K562 (cell line): ENCODE measurements at regions not wholly inside any gene's neighbourhood (a gene's known extent, or its start where the extent isn't known, plus 50 kb on each side); places are given as distances from the start of the nearest gene placed in this dataset.

Experiments used
- ATAC-seq: fragments of 200-7000 bp; cut with Tn5 transposase; 3 replicates; pipeline ENCODE4 v1.9.1; 2020; ENCODE audit warnings: moderate library complexity
- BruUV-seq: library from RNA; stranded (reverse); fragments of 400-500 nt; replicated peaks from 2 replicates; lab custom pipeline; 2021; lab: Mats Ljungman, UMichigan
- CTCF ChIA-PET: fragments of 300-600 bp; formaldehyde crosslinking; extraction: SDS; loops from one replicate; lab custom pipeline; 2021; ENCODE audit warnings: low intra/inter-chr PET ratio; lab: Yijun Ruan, JAX
- POLR2A ChIA-PET: fragments of 300-600, 350-650 bp; sonication (Branson Sonifier 250); formaldehyde crosslinking; extraction: SDS; loops from one replicate; lab custom pipeline; 2021; ENCODE audit warnings: antibody characterized with exemption, inconsistent platforms; lab: Yijun Ruan, JAX
- DNase-seq, 4 experiments: peaks; one replicate each; pipeline versions ENCODE4 v3.0.0 to v3.0.0-alpha.2; 2011 to 2018; ENCODE audit warnings: low spot score in 3 of 4, mixed read lengths in 3 of 4; ENCODE audit errors: extremely low read depth in 1 of 4
- FAIRE-seq: peaks from 2 replicates; lab custom pipeline; 2011; peaks lifted over from hg19 to GRCh38; lab: Jason Lieb, UNC
- H2AFZ ChIP-seq: 2 replicates; pipeline ENCODE4 v1.6.0; 2011; ENCODE audit warnings: low read depth, low read length, control low read depth, inconsistent platforms
- H3K27ac ChIP-seq: fragments of 200-600 bp; 3 replicates; pipeline ENCODE4 v1.8.0; 2011; ENCODE audit warnings: low read depth, mild to moderate bottlenecking, control low read depth, inconsistent platforms, low read length, moderate library complexity, mixed read lengths; ENCODE audit errors: extremely low read depth
- H3K27me3 ChIP-seq, 2 experiments: fragments of 300-600 bp in 1 of 2; 2 replicates in 1 of 2; 3 replicates in 1 of 2; pipeline versions ENCODE4 v1.6.0 to v1.8.0; 2011; ENCODE audit warnings: inconsistent platforms in 2 of 2, low read length in 2 of 2, mild to moderate bottlenecking in 1 of 2, mixed read lengths in 1 of 2, moderate library complexity in 1 of 2; ENCODE audit not compliant: control insufficient read depth in 2 of 2, insufficient read depth in 2 of 2
- H3K36me3 ChIP-seq: fragments of 300-600 bp; 3 replicates; pipeline ENCODE4 v1.8.0; 2011; ENCODE audit warnings: mild to moderate bottlenecking, low read length, inconsistent platforms; ENCODE audit not compliant: control insufficient read depth, insufficient read depth
- H3K4me1 ChIP-seq, 2 experiments: fragments of 200-600 bp in 1 of 2; replicated peaks in 1 of 2; 2 replicates in 1 of 2; 3 replicates in 1 of 2; pipeline versions ENCODE4 v1.5.1 to v1.8.0; 2011; ENCODE audit warnings: inconsistent platforms in 2 of 2, low read length in 2 of 2, mild to moderate bottlenecking in 1 of 2, mixed read lengths in 1 of 2, moderate library complexity in 1 of 2; ENCODE audit not compliant: control insufficient read depth in 2 of 2, insufficient read depth in 2 of 2
- H3K4me2 ChIP-seq: 2 replicates; pipeline ENCODE4 v1.6.1; 2011; ENCODE audit warnings: low read length, control low read depth, inconsistent platforms, mixed read lengths; ENCODE audit not compliant: insufficient read depth
- H3K4me3 ChIP-seq: fragments of 200-600 bp; sonication (generic), shearing (Covaris generic); 2 replicates; pipeline ENCODE4 v1.5.1; 2016; ENCODE audit warnings: control low read depth, inconsistent platforms
- H3K79me2 ChIP-seq: fragments of 200-600 bp; 3 replicates; pipeline ENCODE4 v1.8.0; 2011; ENCODE audit warnings: low read length, inconsistent platforms; ENCODE audit not compliant: control insufficient read depth, insufficient read depth
- H3K9ac ChIP-seq, 2 experiments: 2 replicates each; pipeline versions ENCODE4 v1.6.0 to v1.6.1; 2011; ENCODE audit warnings: low read depth in 2 of 2, low read length in 2 of 2, control low read depth in 1 of 2, inconsistent platforms in 1 of 2, mild to moderate bottlenecking in 1 of 2, mixed read lengths in 1 of 2; ENCODE audit not compliant: insufficient read depth in 1 of 2
- H3K9me1 ChIP-seq: one replicate; pipeline ENCODE4 v1.6.0; 2011; ENCODE audit warnings: inconsistent platforms, mild to moderate bottlenecking, low read length, moderate library complexity; ENCODE audit not compliant: control insufficient read depth, insufficient read depth
- H3K9me3 ChIP-seq: replicated peaks from 2 replicates; pipeline ENCODE4 v1.5.1; 2011; ENCODE audit warnings: low read depth, low read length, inconsistent platforms; ENCODE audit not compliant: control insufficient read depth, insufficient read depth
- H4K20me1 ChIP-seq: replicated peaks from 2 replicates; pipeline ENCODE4 v1.6.1; 2011; ENCODE audit warnings: low read length, inconsistent platforms, mixed read lengths; ENCODE audit not compliant: control insufficient read depth, insufficient read depth
- ESRRB ChIP-seq: fragments of 250-450 bp; sonication (Bioruptor Pico); IDR thresholded peaks from 2 replicates; pipeline ENCODE4 v1.5.0; 2020; ENCODE audit warnings: mild to moderate bottlenecking, moderate library complexity, borderline replicate concordance
- RERE ChIP-seq: sonication (generic); formaldehyde crosslinking; IDR thresholded peaks from 2 replicates; pipeline ENCODE4 v1.8.0; 2023; ENCODE audit warnings: missing genetic modification reagents, mild to moderate bottlenecking, borderline replicate concordance
- TOE1 ChIP-seq, 2 experiments: fragments of 450-650 bp in 1 of 2; sonication (generic) in 1 of 2; formaldehyde crosslinking in 1 of 2; IDR thresholded peaks; 2 replicates each; pipeline versions ENCODE4 v1.7.1 to v1.8.0; 2016 to 2022; ENCODE audit warnings: borderline replicate concordance in 2 of 2, mild to moderate bottlenecking in 2 of 2, antibody characterized with exemption in 1 of 2, inconsistent platforms in 1 of 2, low read depth in 1 of 2, missing genetic modification reagents in 1 of 2, moderate library complexity in 1 of 2
- in situ Hi-C: fragments of 300-500 bp; cut with MboI; formaldehyde crosslinking; loops from 4 replicates; pipeline ENCODE4 v1.15.0; 2018; ENCODE audit warnings: inconsistent platforms, mixed read lengths
- intact Hi-C: fragments of 100-400 bp; cut with micrococcal nuclease; formaldehyde crosslinking; loops from 2 replicates; pipeline ENCODE4 v1.14.2; 2022

GRCh38 chr2:189297446-189297845 is 117.9 kb upstream of the COL5A2 start:
- in situ Hi-C loops: no loop called here

More at GRCh38 chr2:189297446-189297845, 117.9 kb upstream of the COL5A2 start:
- no peak for ATAC-seq
- Histone ChIP-seq H3K79me2 (no peaks in the 10 kb centered on the region), H3K36me3 (no peaks in the 10 kb centered on the region), H3K4me2 (no peak overlapping the region), H3K9me1 (no peaks in the 10 kb centered on the region), H3K27me3 (no peaks in the 10 kb centered on the region), H4K20me1 (no peaks in the 10 kb centered on the region), H3K9me3 (no peaks in the 10 kb centered on the region), H2AFZ (no peak overlapping the region), H3K4me3 (no peak overlapping the region), H3K4me1 (no peaks in the 10 kb centered on the region), H3K9ac (no peak overlapping the region), H3K27ac (no peak overlapping the region)
- POLR2A ChIA-PET: interaction anchor here (0.7 kb wide), 1 partner anchor 124 kb away, joined by 3 read pairs; no protein-coding TSS in a partner anchor
- TF ChIP-seq ESRRB (CRISPR knock-in tag): no peak
- TF ChIP-seq TOE1 (IDR thresholded peaks at IDR 0.05; ENCODE audit: borderline replicate concordance): no peak
- TF ChIP-seq TOE1 (CRISPR knock-in tag; IDR thresholded peaks at IDR 0.05; ENCODE audit: borderline replicate concordance, low read depth): no peak
- no peak for TF ChIP-seq RERE (CRISPR knock-in tag)
- no peak for FAIRE-seq
- DNase-seq: no peak
- intact Hi-C loops: no loop called here
- BruUV-seq: no TSS peak
- CTCF ChIA-PET: no interaction called here
